Epithelial cell of esophagus (primary cell): ENCODE measurements at regions not wholly inside any gene's neighbourhood (a gene's known extent, or its start where the extent isn't known, plus 50 kb on each side); places are given as distances from the start of the nearest gene placed in this dataset.
A peak's percentile ranks its signal among the peaks of the same experiment; 100 is the strongest.
"Not testable (repeated sequence)": the region's sequence is repeated elsewhere in the genome, so short reads cannot be mapped to it uniquely, and the experiment has no call there.

Source experiments
- DNase-seq: peaks from one replicate; pipeline ENCODE4 v3.0.0; 2010; ENCODE audit warnings: low read depth
- H3K4me3 ChIP-seq: 2 replicates; pipeline ENCODE4 v1.5.1; 2011; ENCODE audit warnings: mild to moderate bottlenecking, low read length, control low read depth
- TF ChIP-seq, protein P1 (sequence below): IDR thresholded peaks from 2 replicates; pipeline ENCODE4 v1.5.1; 2011; ENCODE audit warnings: low read depth, mild to moderate bottlenecking, low read length, control low read depth, inconsistent platforms; ENCODE audit not compliant: insufficient read depth; ENCODE audit errors: missing control alignments

DNA sequence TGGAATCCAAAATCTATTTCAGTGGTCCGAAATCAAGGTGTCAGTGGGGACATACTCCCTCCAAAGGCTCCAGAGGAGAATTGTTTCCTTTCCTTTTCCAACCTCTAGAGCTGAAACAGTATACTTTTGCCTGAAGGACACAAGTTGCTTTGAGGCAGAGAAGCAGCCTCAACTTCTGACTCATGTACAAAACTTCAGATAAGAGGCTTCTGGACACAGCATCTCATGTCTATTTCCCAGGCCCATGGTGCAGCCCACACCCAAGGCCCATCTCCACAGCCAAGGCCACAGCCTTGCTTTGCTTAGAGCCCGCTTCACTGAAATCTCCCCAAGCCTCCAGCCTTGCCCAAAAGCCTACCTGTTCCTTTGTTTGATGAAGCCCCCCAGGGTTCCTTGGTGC, 68.9 kb downstream of the ZNF467 start:
- DNase-seq = no peak
- TF ChIP-seq, protein P1, sequence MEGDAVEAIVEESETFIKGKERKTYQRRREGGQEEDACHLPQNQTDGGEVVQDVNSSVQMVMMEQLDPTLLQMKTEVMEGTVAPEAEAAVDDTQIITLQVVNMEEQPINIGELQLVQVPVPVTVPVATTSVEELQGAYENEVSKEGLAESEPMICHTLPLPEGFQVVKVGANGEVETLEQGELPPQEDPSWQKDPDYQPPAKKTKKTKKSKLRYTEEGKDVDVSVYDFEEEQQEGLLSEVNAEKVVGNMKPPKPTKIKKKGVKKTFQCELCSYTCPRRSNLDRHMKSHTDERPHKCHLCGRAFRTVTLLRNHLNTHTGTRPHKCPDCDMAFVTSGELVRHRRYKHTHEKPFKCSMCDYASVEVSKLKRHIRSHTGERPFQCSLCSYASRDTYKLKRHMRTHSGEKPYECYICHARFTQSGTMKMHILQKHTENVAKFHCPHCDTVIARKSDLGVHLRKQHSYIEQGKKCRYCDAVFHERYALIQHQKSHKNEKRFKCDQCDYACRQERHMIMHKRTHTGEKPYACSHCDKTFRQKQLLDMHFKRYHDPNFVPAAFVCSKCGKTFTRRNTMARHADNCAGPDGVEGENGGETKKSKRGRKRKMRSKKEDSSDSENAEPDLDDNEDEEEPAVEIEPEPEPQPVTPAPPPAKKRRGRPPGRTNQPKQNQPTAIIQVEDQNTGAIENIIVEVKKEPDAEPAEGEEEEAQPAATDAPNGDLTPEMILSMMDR = no peak
- no peak overlapping the region for H3K4me3 ChIP-seq

DNA sequence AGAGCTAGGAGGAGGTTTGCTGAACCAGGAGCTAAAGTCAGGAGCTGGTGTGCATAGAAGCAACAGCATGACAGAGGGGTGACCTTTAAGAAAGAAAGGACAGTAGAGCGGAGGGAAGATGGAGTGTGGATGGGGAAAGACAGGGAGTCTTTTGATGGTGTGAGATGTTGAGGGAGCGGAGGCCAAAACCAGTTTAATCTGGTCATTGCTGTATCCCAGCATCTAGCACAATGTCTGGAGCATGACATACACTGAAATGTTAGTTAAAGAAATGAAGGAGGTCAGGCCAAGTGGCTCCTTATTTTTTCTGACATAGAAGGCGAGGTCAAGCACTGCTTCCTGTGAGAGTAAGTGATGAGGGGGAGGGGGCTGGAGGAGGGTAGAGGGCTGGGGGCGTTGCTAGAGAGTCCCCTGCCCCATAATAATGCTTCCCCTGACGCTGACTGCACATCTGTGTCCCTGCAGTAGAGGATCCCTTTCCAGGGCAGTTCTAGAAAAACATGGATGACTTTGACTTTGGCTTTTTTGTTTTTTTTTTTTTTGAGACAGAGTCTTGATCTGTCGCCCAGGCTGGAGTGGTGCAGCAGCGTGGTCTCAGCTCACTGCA, 70.2 kb downstream of the ZNF467 start:
- no peak overlapping the region for H3K4me3 ChIP-seq
- no peak for DNase-seq
- TF ChIP-seq, protein P1 = no peak

DNA sequence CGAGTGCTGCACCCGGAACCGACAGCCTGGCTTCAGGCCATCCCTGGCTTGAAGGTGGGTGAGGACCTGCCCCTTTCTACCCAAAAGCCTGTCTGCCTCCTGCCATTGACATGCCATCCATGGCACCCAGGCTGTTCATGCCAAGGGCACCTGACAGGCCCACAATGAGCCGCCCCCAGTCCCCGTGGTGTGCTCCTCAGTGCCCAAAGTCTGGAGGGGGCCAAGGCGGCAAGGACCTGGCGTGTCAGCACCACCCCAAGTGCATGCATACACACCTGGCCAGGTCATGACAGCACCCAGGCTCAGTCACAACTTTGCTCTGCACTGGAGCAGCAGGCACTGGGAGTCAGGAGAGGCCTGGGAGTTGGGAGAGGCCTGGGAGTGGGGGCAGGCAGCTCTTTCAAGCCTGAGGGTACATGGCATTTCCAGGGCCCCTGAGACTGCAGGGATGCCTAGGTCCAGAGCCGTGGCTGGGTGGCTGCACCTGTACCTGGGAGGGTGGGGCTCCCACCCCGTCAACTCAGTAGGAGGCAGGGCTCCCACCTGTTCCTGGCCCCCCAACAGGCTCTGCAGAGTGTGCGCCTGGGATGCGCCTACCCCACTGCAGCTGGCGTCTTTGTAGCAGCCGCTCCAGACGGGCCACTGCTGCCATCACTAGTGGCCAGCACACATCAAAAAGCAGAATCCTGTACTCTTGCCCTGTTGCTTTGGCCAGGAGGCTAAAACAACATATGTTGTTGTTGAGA, 71.7 kb downstream of the ZNF467 start:
- TF ChIP-seq, protein P1 = no peak
- no peak overlapping the region for H3K4me3 ChIP-seq
- no peak for DNase-seq

DNA sequence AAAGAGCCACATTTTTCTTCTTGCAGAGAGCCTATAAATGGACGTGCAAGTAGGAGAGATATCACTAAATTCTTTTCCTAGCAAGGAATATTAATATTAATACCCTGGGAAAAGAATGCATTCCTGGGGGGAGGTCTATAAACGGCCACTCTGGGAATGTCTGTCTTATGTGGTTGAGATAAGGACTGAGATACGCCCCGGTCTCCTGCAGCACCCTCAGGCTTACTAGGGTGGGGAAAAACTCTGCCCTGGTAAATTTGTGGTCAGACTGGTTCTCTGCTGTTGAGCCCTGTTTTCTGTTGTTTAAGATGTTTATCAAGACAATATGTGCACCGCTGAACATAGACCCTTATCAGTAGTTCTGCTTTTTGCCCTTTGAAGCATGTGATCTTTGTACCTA, 75.6 kb downstream of the ZNF467 start:
- not testable (repeated sequence) for DNase-seq, H3K4me3 ChIP-seq

DNA sequence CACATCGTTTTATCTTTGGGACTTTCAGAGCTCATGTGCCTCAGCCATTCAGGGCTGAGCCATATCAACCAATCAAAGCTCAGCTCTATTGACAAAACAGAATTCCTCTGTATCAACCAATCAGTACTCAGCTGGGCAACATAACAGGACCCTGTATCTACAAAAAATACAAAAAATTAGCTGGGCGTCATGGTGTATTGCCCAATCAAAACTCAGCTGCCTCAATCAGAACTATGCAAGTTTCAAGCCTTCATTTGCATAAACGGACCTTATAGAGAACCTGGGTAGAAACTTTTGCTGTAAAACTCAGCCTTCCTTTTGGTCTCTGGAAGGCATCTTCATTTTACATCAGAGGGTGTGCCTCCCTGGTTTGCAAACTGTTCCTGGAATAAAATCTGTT, 77.1 kb downstream of the ZNF467 start:
- DNase-seq = no peak
- TF ChIP-seq, protein P1 = no peak
- H3K4me3 ChIP-seq = no peak overlapping the region

DNA sequence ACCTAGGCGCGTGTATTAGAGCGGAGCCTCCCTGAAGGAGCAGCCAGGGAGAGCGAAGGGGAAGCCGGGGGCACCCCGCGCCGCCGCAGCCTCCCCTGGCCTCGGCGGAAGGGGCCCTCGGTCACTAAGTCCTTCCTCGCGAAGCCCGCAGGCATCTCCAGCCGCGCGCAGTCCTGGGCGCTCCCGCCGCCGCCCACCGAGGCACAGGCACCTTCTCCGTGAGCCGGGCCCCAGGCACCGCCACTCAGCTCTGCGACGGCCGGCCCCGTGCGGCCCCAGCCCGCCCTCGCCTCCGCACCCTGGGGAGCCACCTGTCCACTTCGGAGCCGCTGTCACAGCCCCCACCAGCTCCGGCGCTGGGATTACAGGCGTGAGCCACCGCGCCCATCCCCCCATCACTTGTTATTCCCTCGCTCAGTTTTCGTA, 80.8 kb downstream of the ZNF467 start:
- no peak for DNase-seq
- TF ChIP-seq, protein P1 = no peak
- peak overlapping the region; percentile 29 for H3K4me3 ChIP-seq

DNA sequence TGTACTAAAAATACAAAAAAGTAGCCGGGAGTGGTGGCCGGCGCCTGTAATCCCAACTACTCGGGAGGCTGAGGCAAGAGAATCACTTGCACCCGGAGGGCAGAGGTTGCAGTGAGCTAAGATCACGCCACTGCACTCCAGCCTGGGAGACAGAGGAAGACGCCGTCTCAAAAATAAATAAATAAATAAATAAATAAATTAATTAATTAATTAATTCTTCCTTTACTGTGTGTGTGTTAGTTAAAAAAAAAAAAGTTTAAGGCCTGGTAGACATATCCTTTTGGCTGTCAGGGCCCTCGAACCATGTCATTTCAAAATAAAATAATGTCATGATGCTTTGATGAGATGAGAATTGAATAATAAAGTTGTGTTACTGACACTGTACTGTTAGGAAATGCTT, 81.3 kb downstream of the ZNF467 start:
- no peak for DNase-seq
- TF ChIP-seq, protein P1 = no peak
- H3K4me3 ChIP-seq = peak overlapping the region; percentile 29
